HepG2 (cell line): ENCODE measurements at regions not wholly inside any gene's neighbourhood (a gene's known extent, or its start where the extent isn't known, plus 50 kb on each side); places are given as distances from the start of the nearest gene placed in this dataset.

Experiments used
- ATAC-seq: fragments of 200-7000 bp; cut with Tn5 transposase; 3 replicates; pipeline ENCODE4 v1.9.1; 2020; ENCODE audit warnings: mild to moderate bottlenecking, moderate library complexity
- BruUV-seq: library from RNA; stranded (reverse); fragments of 400-500 nt; replicated peaks from 2 replicates; lab custom pipeline; 2021; lab: Mats Ljungman, UMichigan
- CTCF ChIA-PET: fragments of 300-600 bp; formaldehyde crosslinking; extraction: SDS; loops from one replicate; lab custom pipeline; 2021; ENCODE audit warnings: low total read pairs, inconsistent platforms, low intra/inter-chr PET ratio; lab: Yijun Ruan, JAX
- POLR2A ChIA-PET: fragments of 350-600 bp; sonication (Branson Sonifier 250); formaldehyde crosslinking; loops from one replicate; lab custom pipeline; 2020; ENCODE audit warnings: antibody characterized with exemption, inconsistent platforms; lab: Yijun Ruan, JAX
- DNase-seq: peaks from one replicate; pipeline ENCODE4 v3.0.0-alpha.2; 2015; ENCODE audit warnings: low spot score
- FAIRE-seq: peaks from 3 replicates; lab custom pipeline; 2011; peaks lifted over from hg19 to GRCh38; lab: Jason Lieb, UNC
- H2AFZ ChIP-seq: one replicate; pipeline ENCODE4 v1.6.1; 2011; ENCODE audit warnings: low read length, inconsistent platforms
- H3K27ac ChIP-seq: fragments of 300-600 bp; 3 replicates; pipeline ENCODE4 v1.8.0; 2011; ENCODE audit warnings: mixed run types, mild to moderate bottlenecking, mixed read lengths, low read length, inconsistent platforms; ENCODE audit not compliant: insufficient read depth; ENCODE audit errors: extremely low read length
- H3K27me3 ChIP-seq, 2 experiments: fragments of 200-600 bp in 1 of 2; 2 replicates in 1 of 2; 3 replicates in 1 of 2; pipeline versions ENCODE4 v1.6.0 to v1.8.0; 2011; ENCODE audit warnings: low read length in 2 of 2, mild to moderate bottlenecking in 2 of 2, moderate library complexity in 2 of 2, inconsistent platforms in 1 of 2; ENCODE audit not compliant: insufficient read depth in 2 of 2, control insufficient read depth in 1 of 2
- H3K36me3 ChIP-seq, 2 experiments: fragments of 200-600 bp in 1 of 2; replicated peaks in 1 of 2; 2 replicates in 1 of 2; 3 replicates in 1 of 2; pipeline versions ENCODE4 v1.5.1 to v1.8.0; 2011; ENCODE audit warnings: low read length in 2 of 2, inconsistent platforms in 1 of 2; ENCODE audit not compliant: insufficient read depth in 2 of 2, control insufficient read depth in 1 of 2
- H3K4me1 ChIP-seq: 2 replicates; pipeline ENCODE4 v1.5.1; 2012; ENCODE audit warnings: low read length, inconsistent platforms; ENCODE audit not compliant: insufficient read depth
- H3K4me2 ChIP-seq: 2 replicates; pipeline ENCODE4 v1.6.0; 2011; ENCODE audit warnings: low read depth, low read length, inconsistent platforms
- H3K4me3 ChIP-seq, 3 experiments: fragments of 200-600 bp in 1 of 3; sonication (generic), shearing (Covaris generic) in 1 of 3; replicated peaks in 1 of 3; 2 replicates each; pipeline ENCODE4 v1.5.1; 2011 to 2016; ENCODE audit warnings: low read length in 3 of 3, inconsistent platforms in 2 of 3, low read depth in 2 of 3, mild to moderate bottlenecking in 2 of 3, control low read depth in 1 of 3, mixed read lengths in 1 of 3; ENCODE audit not compliant: insufficient read depth in 1 of 3
- H3K79me2 ChIP-seq: one replicate; pipeline ENCODE4 v1.6.1; 2011; ENCODE audit warnings: low read length, inconsistent platforms; ENCODE audit not compliant: insufficient read depth
- H3K9ac ChIP-seq: 2 replicates; pipeline ENCODE4 v1.6.0; 2011; ENCODE audit warnings: mild to moderate bottlenecking, low read depth, low read length, inconsistent platforms; ENCODE audit not compliant: insufficient read depth
- H3K9me3 ChIP-seq: 2 replicates; pipeline ENCODE4 v1.5.1; 2012; ENCODE audit warnings: mild to moderate bottlenecking, low read length
- H4K20me1 ChIP-seq: 2 replicates; pipeline ENCODE4 v1.6.0; 2011; ENCODE audit warnings: inconsistent platforms, mild to moderate bottlenecking, low read length, moderate library complexity; ENCODE audit not compliant: insufficient read depth
- CREB3 ChIP-seq: sonication (generic); formaldehyde crosslinking; IDR thresholded peaks from 2 replicates; pipeline ENCODE4 v1.5.0; 2020; ENCODE audit warnings: missing genetic modification reagents
- LBX2 ChIP-seq: sonication (generic); formaldehyde crosslinking; IDR thresholded peaks from 2 replicates; pipeline ENCODE4 v1.5.0; 2020; ENCODE audit warnings: missing genetic modification reagents, mild to moderate bottlenecking, borderline replicate concordance
- MEIS2 ChIP-seq: sonication (generic); formaldehyde crosslinking; IDR thresholded peaks from 2 replicates; pipeline ENCODE4 v1.9.0; 2021; ENCODE audit warnings: mild to moderate bottlenecking, missing genetic modification reagents
- MXI1 ChIP-seq: IDR thresholded peaks from 3 replicates; pipeline ENCODE4 v1.6.1; 2012; ENCODE audit warnings: low read depth, low read length, inconsistent platforms, borderline replicate concordance
- ZBED4 ChIP-seq: sonication (generic); formaldehyde crosslinking; IDR thresholded peaks from 2 replicates; pipeline ENCODE4 v1.4.0; 2020; ENCODE audit warnings: missing genetic modification reagents, borderline replicate concordance
- ZBTB4 ChIP-seq: sonication (generic); formaldehyde crosslinking; IDR thresholded peaks from 2 replicates; pipeline ENCODE4 v1.4.0; 2020; ENCODE audit warnings: missing genetic modification reagents, mild to moderate bottlenecking, borderline replicate concordance
- WGBS: methylation state at CpG from one replicate; pipeline ENCODE4 v1.1.6; 2017; ENCODE audit warnings: low lambda C conversion rate; 5-methylcytosine and 5-hydroxymethylcytosine counted together
- in situ Hi-C: cut with HindIII; loops from 2 replicates; pipeline ENCODE4 v1.10.0; 2017; ENCODE audit warnings: low pct_unique_long_range_greater_than_20kb; ENCODE audit not compliant: extremely low pct_ligation_motif_present
- intact Hi-C: fragments of 100-400 bp; cut with micrococcal nuclease; formaldehyde crosslinking; loops from one replicate; pipeline ENCODE4 v1.10.0; 2022; ENCODE audit not compliant: unreplicated experiment

- Histone ChIP-seq H3K4me2 (no peak overlapping the region), H3K36me3 (no peaks in the 10 kb centered on the region), H3K79me2 (no peaks in the 10 kb centered on the region), H2AFZ (no peak overlapping the region), H3K27me3 (peaks cover 0 to 15% of the 10 kb centered on the region in 2 experiments; a peak in 4 of 5 replicates), H3K9ac (no peak overlapping the region), H3K27ac (no peak overlapping the region), H3K4me1 (no peaks in the 10 kb centered on the region), H3K9me3 (no peaks in the 10 kb centered on the region), H3K4me3 (no peak overlapping the region), H4K20me1 (no peaks in the 10 kb centered on the region)
- POLR2A ChIA-PET: no interaction called here
- no TSS peak for BruUV-seq
- no CpG with 5 or more reads among the region's 3 CpGs for WGBS
- CTCF ChIA-PET: no interaction called here
- ATAC-seq (no peak), DNase-seq (no peak), FAIRE-seq (no peak)
- in situ Hi-C loops: no loop called here
- TF ChIP-seq CREB3 (CRISPR knock-in tag): no peak
- no peak for TF ChIP-seq MEIS2 (CRISPR knock-in tag)
- TF ChIP-seq ZBTB4: no peak
- no peak for TF ChIP-seq LBX2 (CRISPR knock-in tag)
- TF ChIP-seq ZBED4 (CRISPR knock-in tag): no peak
- TF ChIP-seq MXI1: no peak
- TF ChIP-seq, all 625 proteins: peak for 0
- intact Hi-C loops: no loop called here
Measured at GRCh38 chr10:130723704-130724103, 587.5 kb downstream of the GLRX3 start.
